ENCODE measurements at regions not wholly inside any gene's neighbourhood (a gene's known extent, or its start where the extent isn't known, plus 50 kb on each side); places are given as distances from the start of the nearest gene placed in this dataset.

DNA sequence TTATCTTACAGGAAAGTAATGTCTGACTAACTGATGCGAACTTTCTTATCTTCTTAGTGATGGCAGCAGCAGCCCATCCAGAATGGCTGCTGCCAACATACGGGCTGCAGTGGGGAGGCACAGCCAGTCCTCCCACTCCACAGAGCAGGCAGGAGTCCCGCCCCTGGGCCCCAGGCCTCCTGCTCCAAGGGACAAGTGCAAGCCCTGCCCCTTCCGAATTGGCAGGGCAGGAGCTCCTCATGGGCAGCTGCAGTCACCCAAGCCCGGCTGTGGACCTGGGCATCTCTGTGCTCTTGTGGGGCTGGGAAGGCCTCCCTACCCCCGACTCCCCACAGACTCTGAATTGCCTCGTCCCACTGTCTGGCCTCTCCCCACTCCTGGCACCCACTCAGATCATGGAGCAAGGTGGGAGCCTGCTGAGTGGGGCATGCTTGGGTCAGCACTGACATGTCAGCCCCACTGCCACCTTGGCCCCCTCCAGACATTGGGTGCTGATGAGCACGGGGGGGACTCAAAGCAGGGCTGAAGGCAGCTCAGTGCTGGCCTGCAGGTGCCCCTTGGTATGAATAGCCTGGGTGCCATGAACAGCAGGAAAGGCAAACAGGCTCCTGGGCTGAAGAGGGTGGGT lies 618.9 kb upstream of the KCNMB2 start:
- no peak overlapping the region for H2BK20ac ChIP-seq (ENCODE audit: low read length)
- no peak overlapping the region for H3K56ac ChIP-seq (replicated peaks; ENCODE audit: insufficient read length, low read depth, low read length)
- no peak overlapping the region for H3K4ac ChIP-seq (replicated peaks; ENCODE audit: insufficient read length, low read depth, low read length)
- H2BK5ac ChIP-seq (ENCODE audit: low read depth, low read length), result no peak overlapping the region
- ChIA-PET POLR2A (ENCODE audit: partially characterized antibody) (no interaction called here), CTCF (ENCODE audit: partially characterized antibody) (interaction anchor here (1.3 kb wide), 1 partner anchor 468 kb away, joined by 4 read pairs; no protein-coding TSS in a partner anchor)
- WGBS, 2 experiments (ENCODE audit: extremely low coverage in 1 of 2, insufficient coverage in 1 of 2, insufficient read length in 1 of 2, insufficient replicate concordance in 2 of 2, low coverage in 1 of 2, low lambda C conversion rate in 2 of 2, missing lambda C conversion rate in 1 of 2), result 95% methylated on average over 8 of the region's 8 CpGs; no CpG with 5 or more reads in 1 of the 2 experiments
- no peaks in the 10 kb centered on the region for H4K20me1 ChIP-seq (replicated peaks in 1 of 2; ENCODE audit: control insufficient read depth in 1 of 2, insufficient read depth in 2 of 2, low read length in 2 of 2)
- H2AK5ac ChIP-seq (ENCODE audit: low read depth, low read length), result no peak overlapping the region
- H3K23ac ChIP-seq (ENCODE audit: insufficient read length), result no peak overlapping the region
- no peak overlapping the region for H3K4me3 ChIP-seq (ENCODE audit: extremely low read depth in 1 of 4, insufficient read depth in 2 of 4, low read depth in 3 of 4, low read length in 4 of 4)
- H3K36me3 ChIP-seq (ENCODE audit: control insufficient read depth in 2 of 4, insufficient read depth in 4 of 4, low read length in 3 of 4), result no peaks in the 10 kb centered on the region
- H3K23me2 ChIP-seq (ENCODE audit: low read depth, low read length), result no peaks in the 10 kb centered on the region
- no peaks in the 10 kb centered on the region for H3K9me3 ChIP-seq (ENCODE audit: insufficient read depth in 2 of 2, low read depth in 1 of 2, low read length in 1 of 2)
- H2BK120ac ChIP-seq (replicated peaks; ENCODE audit: low read depth, low read length), result no peak overlapping the region
- H3K79me1 ChIP-seq (ENCODE audit: low read depth, low read length), result no peaks in the 10 kb centered on the region
- DNase-seq (ENCODE audit: low read depth in 1 of 2, low spot score in 2 of 2) (no peak), FAIRE-seq (no peak)
- H3K4me2 ChIP-seq (ENCODE audit: insufficient read depth in 1 of 2, low read depth in 2 of 2, low read length in 2 of 2), result no peak overlapping the region
- no peaks in the 10 kb centered on the region for H3K4me1 ChIP-seq (replicated peaks in 1 of 4; ENCODE audit: control insufficient read depth in 3 of 4, insufficient read depth in 4 of 4, low read length in 3 of 4)
- H4K5ac ChIP-seq (ENCODE audit: insufficient read length, low read depth, low read length), result no peak overlapping the region
- no peak overlapping the region for H3K9ac ChIP-seq (replicated peaks in 1 of 4; ENCODE audit: extremely low read depth in 1 of 4, low read depth in 3 of 4, low read length in 3 of 4)
- H3K14ac ChIP-seq (ENCODE audit: insufficient read length), result no peak overlapping the region
- H3K18ac ChIP-seq (ENCODE audit: extremely low read depth, low read length), result no peak overlapping the region
- no peak for TF ChIP-seq TCF12 (IDR thresholded peaks at IDR 0.05; ENCODE audit: low read depth, low read length)
- no peak overlapping the region for H2AFZ ChIP-seq (ENCODE audit: low read length)
- no peak overlapping the region for H2BK12ac ChIP-seq (ENCODE audit: low read depth, low read length)
- H4K8ac ChIP-seq (ENCODE audit: extremely low read depth, insufficient read depth, low read length), result 0 out of 2 replicates have a peak overlapping the region, but pooled peaks have one; percentile 14
- no peak overlapping the region for H2BK15ac ChIP-seq (ENCODE audit: low read length)
- H3K79me2 ChIP-seq (ENCODE audit: control insufficient read depth in 1 of 2, insufficient read depth in 2 of 2, low read length in 2 of 2), result no peaks in the 10 kb centered on the region
- no peaks in the 10 kb centered on the region for H3K27me3 ChIP-seq (replicated peaks in 1 of 4; ENCODE audit: control insufficient read depth in 3 of 4, extremely low read depth in 1 of 4, insufficient read depth in 3 of 4, low read length in 3 of 4)
- no peak overlapping the region for H3K27ac ChIP-seq (ENCODE audit: low read depth, low read length)
- no peak overlapping the region for H4K91ac ChIP-seq (replicated peaks; ENCODE audit: insufficient read length, low read length)
